DMS53 treated with DMSO at 0.1 percent for 48 hours (cell line): ENCODE measurements at regions not wholly inside any gene's neighbourhood (a gene's known extent, or its start where the extent isn't known, plus 50 kb on each side); places are given as distances from the start of the nearest gene placed in this dataset.
A peak's percentile ranks its signal among the peaks of the same experiment; 100 is the strongest.

ENCODE experiments used
- DNase-seq: peaks from one replicate; lab custom pipeline; 2025; ENCODE audit not compliant: unreplicated experiment; lab: John Stamatoyannopoulos, UW

DNA sequence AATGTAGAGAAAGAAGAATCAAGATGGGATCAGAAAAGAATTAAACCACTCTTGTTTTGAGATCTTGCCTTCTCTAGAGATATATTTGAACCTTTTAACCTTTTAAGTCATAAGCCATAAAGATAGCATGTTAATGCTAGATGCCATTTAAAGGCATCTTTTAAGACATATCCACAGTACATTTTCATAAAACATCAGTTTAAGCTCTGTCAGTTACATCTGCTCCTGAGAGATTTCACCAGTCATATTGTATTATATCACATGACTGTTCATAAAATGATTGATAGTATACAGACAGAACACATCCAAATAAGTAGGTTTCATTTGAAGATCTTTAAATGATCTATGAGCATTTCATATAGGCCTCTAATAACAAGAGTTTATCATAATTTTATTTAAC, 1238.5 kb downstream of the SLC16A7 start:
- DNase-seq: no peak

DNA sequence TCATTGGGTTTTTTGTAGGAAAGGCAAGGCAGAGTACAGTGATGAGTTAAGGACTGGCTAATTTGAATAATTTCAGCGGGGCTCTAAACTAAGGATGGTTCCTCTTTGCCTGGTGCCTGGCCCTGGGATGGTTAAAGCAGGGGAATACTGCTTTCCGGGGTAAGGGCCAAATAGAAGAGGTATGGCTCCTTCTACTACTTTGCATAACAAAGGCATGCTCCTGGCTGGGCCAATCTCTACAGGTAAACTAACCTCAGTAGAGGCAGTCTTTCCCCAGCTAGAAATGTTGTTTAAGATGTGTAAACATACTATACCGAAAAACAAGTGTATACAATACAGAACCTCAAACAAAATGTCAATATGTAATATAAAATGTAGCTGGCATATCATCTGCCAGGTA, 1239.0 kb downstream of the SLC16A7 start:
- no peak for DNase-seq

DNA sequence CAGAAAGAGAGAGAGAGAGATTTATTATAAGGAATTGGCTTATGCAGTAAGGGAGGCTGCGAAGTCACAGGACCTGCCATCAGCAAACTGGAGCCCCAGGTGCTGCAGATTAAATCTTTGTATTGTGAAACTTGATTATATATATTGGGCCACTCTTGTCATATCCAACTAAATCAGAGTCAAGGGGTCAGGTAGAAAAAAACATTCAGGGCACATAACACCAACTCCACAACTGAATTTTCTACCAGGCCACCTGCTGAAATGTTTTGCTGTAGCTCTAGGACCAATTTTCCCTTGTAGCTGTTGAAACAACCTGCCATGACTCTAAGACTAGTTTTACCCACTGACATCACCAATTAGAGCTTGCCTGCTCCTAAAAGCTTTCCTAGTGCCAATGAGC, 1240.8 kb downstream of the SLC16A7 start:
- DNase-seq: no peak

DNA sequence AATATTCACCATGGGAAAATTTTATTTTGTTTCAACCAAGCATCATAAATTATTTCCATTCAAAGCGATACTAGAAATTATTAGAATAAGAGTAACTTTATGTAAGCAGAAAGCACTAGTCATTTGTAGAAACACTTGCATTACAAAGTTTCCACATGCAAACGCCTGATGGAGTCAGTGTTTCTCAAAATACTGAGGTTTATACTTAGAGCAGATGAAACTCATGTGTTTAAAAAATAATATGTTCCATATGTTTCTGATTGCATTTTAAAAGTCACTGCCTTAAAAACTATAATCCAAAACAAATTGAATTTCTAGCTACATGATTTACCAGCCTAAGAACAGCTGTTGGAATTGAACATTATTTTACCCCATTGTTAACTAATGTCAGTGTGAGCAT, 1246.4 kb downstream of the SLC16A7 start:
- DNase-seq: no peak

DNA sequence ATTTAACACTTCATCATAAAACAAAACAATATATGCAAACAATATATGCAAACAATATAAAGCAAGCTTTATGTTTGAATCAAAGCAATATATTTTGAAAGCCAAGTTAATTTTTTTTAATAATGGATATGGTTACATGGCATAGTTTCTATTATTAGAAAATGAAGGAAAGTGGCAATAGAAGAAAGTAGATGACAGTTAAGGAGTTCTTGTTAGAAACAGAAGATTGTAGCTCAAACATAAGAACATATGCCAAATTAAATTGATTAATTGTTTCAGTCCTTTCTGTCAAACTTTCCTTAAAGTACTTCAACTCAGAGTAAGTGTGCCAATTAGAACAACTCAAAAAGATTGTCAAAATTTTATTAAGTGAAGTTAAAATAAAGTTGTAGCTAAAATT, 1248.3 kb downstream of the SLC16A7 start:
- DNase-seq: no peak

DNA sequence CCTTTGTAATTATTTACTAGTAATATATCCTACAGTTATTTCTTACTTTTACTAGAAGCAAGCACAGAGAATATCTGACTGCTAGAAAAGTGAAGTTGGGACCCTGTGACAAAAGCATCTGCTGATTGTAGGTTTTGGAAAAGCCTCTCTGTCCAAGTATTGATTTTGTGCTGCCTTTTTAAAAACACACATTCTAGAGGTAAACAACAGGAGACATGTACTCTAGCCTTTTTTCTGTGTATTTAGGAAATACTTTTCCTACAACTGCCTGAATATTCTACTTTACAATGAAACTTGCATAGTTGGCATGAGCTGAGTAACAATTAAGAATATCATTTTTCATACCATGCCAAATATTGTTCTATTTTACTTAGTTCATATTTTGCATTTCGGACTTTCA, 1249.0 kb downstream of the SLC16A7 start:
- no peak for DNase-seq

DNA sequence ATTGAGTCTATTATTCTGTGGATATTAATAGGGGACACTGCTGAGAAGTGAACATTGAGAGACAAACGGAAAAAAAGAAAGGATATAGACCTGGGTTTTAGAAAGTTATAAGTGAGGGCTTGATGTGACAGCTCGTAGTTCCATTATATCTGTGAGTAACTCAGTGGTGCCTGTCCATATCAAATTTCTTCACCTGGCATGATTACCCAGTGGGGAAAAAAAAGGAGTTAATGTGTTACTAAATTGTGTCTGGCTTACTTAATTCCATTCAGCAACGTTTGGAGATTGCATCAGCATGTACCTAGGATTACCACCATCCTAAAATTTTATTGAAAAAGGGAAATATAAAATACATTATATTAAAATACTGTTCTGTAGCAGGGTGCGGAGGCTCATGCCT, 1249.9 kb downstream of the SLC16A7 start:
- peak; percentile 75 for DNase-seq

DNA sequence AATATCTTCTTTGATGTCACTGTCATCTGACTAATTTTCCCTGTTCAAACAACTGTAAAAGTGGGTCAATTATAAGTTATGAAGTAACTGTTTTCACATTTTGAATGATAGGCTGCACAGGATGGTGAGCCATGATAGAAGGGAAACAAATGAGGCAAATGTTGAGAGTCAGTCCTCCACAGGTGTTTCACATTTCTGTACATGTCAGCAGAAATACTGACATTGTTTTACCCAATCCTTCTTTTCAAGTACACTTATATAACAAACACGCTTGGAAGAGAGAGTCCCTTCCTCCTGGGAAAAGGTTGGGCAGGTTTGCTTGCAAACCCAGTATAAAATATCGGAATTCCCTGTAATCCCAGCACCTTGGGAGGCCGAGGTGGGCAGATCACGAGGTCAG, 1251.5 kb downstream of the SLC16A7 start:
- DNase-seq: no peak

DNA sequence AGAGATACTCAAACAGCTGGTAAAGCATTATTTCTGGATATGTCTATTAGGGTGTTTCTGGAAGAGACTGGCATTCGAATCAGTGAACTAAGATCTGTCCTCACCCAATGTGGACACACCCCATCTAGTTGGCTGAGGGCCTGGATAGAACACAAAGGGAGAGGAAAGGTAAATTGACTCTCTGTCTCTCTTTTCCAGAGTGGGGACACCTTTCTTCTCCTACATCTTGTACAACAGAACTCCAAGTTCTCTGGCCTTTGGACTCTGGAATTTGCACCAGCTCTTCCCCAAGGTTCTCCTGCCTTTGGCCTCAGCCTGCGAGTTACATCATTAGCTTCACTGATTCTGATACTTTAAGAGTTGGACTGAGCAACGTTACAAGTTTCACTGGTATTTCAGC, 1253.9 kb downstream of the SLC16A7 start:
- no peak for DNase-seq

DNA sequence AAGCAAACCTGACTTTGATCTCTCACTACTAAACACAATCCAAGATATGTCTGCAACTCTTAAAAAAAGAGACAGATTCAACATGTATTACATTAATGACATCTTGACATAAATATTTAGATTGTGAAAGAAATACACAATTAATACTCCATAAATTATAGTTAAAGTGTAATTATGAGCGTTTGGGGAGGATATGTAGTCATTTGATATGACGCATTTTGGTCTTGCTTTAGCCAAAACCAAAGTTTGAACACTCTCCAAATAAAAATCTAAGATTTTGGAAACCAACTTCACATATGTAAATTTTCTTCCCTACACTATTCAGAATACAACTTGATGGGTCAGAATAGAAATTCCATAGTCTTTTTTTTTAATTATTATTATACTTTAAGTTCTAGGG, 1257.6 kb downstream of the SLC16A7 start:
- no peak for DNase-seq

DNA sequence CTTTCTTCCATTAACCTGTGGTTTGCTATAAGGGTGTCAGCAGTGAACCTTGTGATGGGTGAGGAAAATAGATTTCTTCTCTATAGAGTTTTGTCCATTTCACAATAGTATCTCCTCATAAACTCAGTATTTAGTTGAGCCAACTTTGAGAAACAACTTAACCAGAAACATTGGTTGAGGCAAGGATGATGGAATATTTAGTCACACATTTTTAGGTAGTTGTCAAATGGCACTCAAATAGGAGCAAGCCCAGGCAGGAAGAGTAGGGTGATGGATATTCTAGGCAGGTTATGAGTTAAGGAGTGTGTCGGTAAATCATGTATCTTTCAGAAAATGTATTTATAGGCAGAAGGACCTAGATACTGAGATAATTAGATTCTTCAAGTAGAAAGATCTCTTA, 1267.6 kb downstream of the SLC16A7 start:
- DNase-seq: no peak

DNA sequence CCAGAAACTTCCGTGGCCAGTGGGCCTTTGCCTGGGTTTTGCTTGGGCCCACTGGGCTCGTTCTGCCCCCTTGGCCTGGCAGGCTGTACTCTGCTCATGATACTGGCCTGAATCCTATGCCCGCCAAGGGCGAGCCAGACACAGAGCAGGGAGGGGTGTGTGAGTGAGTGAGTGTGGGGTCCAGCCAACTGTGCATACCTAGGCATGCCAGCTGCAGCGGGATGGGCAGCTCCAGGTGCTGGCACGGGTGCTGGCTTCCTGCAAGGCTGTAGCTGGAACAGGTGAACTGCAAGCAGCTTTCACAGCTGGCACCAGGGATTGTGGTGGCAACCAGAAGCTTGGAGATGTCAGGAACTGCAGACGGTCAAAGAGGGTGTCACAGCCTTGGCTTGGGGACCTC, 1276.4 kb downstream of the SLC16A7 start:
- no peak for DNase-seq

DNA sequence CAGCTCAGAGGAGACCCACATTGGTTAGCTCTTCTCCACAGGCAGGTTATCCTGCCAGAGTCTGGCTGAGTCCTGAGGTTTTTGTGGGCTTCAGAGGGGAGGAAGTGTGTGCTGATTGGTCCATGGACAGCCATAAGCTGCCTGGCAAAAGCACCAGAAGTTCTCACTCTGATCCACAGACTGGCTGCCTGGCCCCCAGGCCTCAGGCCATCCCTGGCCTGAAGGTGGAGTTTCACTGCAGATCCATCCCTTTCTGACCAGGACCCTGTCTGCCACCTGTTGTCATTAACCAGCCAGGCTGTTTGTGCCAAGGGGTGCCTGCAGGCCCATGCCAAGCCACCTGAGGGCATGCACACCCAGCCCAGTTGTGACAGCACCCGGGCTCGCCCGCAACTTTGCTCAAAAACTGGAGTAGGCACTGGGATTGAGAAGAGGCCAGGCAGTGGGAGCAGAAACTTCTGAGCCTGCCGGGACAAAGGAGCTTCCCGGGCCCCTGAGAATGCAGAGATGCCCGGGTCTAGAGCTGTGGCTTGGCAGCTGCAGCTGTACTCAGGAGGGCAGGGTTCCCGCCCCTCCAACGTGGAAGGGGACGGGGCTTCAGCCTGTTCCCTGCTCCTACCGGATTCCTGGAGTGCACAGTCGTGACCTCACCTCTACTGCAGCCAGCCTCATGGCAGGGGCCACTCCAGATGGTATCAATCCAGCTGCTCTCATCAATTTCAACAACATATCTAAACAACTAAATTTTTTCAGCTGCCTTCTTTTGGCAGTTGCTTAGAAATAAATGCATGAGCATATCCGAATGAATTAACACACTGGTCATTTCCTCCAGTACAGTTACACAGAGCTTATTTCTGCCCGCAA, 1277.3 kb downstream of the SLC16A7 start:
- DNase-seq: no peak

DNA sequence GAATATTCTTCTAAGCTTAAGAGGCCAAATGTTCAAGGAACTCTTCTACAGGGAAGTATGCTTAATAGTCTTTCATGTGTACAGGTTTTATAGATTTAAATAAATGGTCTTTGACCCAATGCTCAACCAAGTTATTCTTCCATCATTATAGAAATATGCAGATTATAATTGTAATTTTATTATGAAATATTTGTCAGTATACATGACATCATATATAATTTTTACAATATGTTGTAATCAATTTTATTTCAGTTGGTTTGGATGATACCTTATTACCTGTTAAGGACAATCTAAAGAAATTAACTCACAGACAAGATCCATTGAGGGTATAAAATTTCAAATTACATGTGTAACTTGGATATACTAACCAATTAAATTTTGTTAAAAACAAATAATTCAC, 1278.3 kb downstream of the SLC16A7 start:
- no peak for DNase-seq

DNA sequence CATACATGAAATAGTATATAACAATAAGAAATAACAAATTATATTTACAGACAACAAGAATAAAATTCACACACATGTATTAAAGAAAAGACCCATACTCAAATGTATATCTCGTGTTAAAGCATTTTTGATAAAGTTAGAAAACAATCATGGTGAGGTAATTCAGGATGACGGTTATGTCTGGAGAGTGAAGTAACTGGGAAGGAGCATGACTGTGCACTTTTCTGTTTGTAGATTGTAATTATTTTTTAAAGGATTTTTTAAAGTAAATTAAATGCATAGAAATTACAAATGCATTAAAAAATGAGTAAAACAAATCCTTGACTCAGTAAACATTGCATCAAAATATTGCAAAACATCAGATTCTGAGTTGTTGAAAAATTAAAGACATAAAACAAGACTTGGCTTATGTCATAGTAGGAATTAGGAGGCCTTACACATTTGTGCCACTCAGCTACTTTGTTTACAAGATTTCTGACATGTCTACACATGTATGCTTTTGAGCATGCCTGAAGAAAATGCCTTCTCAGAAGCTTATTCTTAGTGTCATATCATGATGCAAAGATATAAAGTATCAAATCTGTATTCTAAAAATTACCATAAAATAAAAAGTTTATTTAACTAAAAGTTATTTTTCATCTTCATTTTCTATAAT, 1325.1 kb downstream of the SLC16A7 start:
- no peak for DNase-seq

DNA sequence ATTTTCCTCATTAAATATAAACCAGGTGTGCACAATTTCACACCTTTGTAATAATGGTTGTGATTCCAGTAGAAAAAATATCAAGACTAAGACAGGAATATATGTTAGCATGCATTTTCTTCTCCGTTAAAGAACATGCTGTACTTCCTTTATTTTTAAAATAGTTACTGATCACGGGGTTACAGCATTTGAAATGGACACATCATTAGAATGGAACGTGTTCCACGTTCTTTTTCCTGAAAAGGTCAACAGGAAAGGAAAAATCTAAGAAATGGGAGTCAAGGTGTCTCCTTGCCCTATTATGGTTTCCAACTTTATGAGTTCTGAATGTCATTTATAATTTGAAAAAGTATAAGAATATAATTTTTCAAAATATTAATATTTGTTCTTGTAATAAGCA, 1325.7 kb downstream of the SLC16A7 start:
- DNase-seq: peak; percentile 13

DNA sequence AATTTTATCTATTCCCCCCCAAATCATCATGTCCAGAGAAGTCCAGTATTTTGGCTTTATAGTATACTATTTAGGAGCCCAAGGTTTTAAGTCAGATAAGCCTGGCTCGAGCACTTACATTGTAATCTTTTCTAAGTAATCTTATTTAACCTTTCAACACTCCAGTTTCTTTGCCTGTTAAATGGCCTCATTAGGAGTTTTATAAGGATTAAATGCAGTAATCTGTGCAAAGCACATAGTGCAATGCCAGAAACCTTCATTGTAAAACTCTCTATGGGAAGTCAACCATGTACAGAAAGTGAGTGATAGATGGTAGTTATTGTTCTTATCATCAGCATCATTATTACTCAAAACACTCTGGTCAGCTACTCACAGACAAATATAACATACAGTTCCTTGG, 1330.4 kb downstream of the SLC16A7 start:
- DNase-seq: no peak

DNA sequence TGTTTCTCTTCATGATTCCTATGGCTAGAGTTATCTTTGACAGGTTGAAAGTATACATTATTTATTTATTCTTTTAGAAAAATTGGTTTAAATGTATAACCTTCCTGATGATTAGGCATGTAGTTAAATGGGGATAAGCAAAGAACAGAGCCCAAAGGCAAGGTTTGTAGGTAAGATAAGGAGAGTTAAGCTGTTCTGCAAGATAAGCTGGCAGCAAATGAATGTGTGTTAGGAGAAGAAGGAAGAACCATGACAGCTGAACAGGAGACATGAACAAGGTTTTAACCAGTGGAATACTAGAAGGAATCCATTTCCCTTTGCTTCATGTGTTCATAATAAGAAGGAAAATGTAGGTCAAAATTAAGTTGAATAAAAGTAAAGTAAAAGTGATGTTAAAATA, 1330.1 kb upstream of the USP15 start:
- no peak for DNase-seq

DNA sequence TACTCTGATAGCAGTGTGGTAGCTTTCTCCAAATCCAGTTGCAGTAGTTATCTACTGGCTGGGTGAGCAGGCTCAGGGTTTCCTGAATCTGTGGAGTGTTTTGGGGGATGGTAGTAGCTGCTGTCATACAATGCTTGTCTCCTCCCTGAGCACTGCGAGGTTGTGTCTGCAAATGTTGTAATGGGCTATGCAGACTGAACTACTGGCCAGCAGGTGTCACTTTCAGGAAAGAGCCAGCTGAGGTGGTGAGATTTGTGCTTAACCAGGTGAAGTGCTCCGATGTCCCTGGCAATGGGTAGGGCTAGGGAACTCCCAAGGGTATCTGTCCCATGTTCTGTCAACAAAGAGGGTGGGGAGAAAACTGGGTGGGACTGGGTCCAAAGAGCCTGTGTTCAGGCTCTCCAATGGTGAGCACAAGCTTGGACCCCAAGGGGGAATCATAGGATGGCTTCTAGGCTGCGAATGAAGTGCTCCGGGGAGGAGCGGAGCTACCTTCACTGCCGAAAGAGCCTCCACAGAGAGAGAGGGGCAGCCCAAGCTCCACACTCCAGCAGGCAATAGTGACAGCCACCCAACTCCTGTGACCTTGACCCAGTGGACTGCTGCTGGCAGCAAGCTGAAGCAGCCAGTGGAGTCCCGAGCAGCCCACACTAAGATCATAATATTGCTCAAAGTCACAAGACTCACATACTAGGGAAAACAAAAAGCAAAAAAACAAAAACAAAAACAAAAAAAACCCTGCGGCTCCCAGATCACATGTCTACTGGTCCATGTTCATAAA, 1324.0 kb upstream of the USP15 start:
- DNase-seq: no peak

DNA sequence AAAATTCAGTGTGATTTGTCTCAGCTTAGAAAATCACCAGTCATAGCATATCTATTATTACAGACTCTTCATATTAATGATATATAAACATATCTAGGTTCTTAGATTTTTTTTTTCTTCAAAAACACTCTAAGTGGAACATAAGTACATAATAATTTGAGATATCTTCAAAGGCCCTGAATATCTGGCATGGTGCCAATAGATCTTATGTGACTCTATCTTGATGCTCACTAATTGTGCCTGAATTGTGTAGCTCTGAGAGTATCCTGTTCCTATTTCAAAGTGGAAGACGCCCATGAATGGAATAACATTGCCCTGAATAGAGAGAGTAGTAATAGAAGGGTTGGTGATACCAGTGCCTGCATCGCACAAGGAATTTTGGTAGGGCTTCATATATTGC, 1312.7 kb upstream of the USP15 start:
- no peak for DNase-seq

DNA sequence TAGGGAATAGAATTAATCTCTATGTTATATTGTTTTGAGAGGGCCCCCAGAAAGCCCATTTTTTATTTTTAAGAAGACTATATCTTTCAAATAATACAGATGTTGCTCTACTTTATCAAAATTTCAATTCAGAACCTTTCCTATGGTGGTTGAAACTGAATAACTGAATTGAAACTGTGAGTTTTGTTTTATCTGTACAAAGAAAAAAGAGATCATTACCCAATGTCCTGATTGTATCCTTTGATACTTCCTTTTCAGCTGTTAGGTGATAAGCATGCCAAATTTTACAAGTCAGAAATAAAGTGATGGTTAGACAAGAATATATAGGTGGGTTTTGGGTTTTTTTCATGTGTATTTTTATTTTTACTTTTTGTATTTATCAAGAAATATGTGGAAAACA, 1293.1 kb upstream of the USP15 start:
- no peak for DNase-seq

DNA sequence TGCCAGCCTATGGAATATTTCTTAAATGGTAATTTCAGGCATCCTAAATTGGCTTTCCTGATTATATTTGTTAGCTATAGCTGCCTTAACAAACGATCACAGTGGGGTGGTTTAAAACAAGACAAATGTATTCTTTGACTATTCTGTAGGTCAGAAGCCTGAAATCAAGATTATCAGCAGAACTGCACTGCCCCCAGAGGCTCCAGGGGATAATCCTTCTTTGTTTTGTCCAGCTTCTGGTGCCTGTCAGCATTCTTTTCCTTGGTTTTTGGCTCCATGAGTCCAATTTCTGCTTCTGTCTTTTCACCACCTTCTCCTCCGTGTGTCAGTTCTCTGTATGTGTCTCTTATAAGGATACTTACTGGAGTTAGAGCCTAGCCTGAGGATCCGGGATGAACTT, 1282.2 kb upstream of the USP15 start:
- DNase-seq: no peak
